ENCODE measurements at regions not wholly inside any gene's neighbourhood (a gene's known extent, or its start where the extent isn't known, plus 50 kb on each side); places are given as distances from the start of the nearest gene placed in this dataset.

DNA sequence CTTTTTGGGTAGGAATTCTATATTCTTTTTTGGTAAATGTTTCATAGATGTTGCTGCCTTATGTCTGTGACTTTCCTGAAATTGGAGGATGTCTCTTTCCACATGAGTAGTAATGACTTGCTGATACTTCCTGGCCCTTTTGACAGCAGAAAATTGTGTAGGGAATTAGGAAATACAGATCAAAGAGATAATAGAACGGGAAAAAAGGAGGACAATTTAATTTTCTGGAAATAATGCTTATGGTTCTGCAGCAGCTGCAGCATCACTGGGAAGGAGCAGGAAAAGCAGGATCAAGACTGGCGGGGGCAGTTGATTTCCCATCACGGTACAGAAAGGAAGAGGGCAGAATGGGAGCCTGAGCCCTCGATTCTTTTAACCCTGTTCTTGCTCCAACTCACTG, 68.8 kb upstream of the PZP start:
- H3K27ac ChIP-seq (ENCODE audit: low read depth, low read length), result no peak overlapping the region
- H3K9me3 ChIP-seq (ENCODE audit: control insufficient read depth, insufficient read depth, low read depth, low read length), result no peaks in the 10 kb centered on the region
- no peak overlapping the region for H3K9ac ChIP-seq (ENCODE audit: low read length)
- H3K4me1 ChIP-seq (ENCODE audit: control insufficient read depth, insufficient read depth, low read length), result no peaks in the 10 kb centered on the region
- H3K36me3 ChIP-seq (ENCODE audit: control insufficient read depth, insufficient read depth, low read length), result no peaks in the 10 kb centered on the region
- no peak overlapping the region for H3K4me3 ChIP-seq (ENCODE audit: low read depth, low read length)
- no peaks in the 10 kb centered on the region for H3K27me3 ChIP-seq (ENCODE audit: control insufficient read depth, insufficient read depth, low read length)

- no peak overlapping the region for H3K4me3 ChIP-seq (ENCODE audit: low read depth, low read length)
- H3K27me3 ChIP-seq (ENCODE audit: control insufficient read depth, insufficient read depth, low read length), result no peaks in the 10 kb centered on the region
- no peak overlapping the region for H3K27ac ChIP-seq (ENCODE audit: low read depth, low read length)
These were observed 65.1 kb upstream of the PZP start for GRCh38 chr12:9273276-9273675.

DNA sequence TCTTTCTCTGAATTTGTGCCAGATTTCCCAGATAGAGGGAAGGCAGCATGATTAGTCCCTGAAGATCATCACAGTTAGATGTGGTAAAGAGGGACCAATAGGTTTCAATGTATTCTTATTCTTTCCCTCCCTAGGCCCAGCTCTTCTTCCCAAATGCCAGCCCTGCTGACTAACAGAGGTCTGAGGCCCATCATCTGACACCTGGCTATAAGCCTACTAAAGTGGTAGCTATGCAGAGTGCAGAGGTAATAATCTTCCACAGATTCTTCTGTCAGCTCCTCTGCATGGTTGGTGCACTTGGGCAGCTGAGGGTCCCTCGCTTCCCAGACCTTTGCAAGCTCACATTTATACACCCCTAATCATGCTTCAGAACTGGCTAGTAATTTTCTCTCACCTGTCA, 63.7 kb upstream of the PZP start:
- Histone ChIP-seq H3K36me3 (ENCODE audit: control insufficient read depth, insufficient read depth, low read length) (no peaks in the 10 kb centered on the region), H3K27me3 (ENCODE audit: control insufficient read depth, insufficient read depth, low read length) (no peaks in the 10 kb centered on the region), H3K4me3 (ENCODE audit: low read depth, low read length) (no peak overlapping the region), H3K9me3 (ENCODE audit: control insufficient read depth, insufficient read depth, low read depth, low read length) (no peaks in the 10 kb centered on the region), H3K4me1 (ENCODE audit: control insufficient read depth, insufficient read depth, low read length) (no peaks in the 10 kb centered on the region), H3K27ac (ENCODE audit: low read depth, low read length) (no peak overlapping the region), H3K9ac (ENCODE audit: low read length) (no peak overlapping the region)

More at GRCh38 chr12:9273276-9273675, 65.1 kb upstream of the PZP start:
- Histone ChIP-seq H3K9me3 (ENCODE audit: control insufficient read depth, insufficient read depth, low read depth, low read length) (no peaks in the 10 kb centered on the region), H3K9ac (ENCODE audit: low read length) (no peak overlapping the region), H3K36me3 (ENCODE audit: control insufficient read depth, insufficient read depth, low read length) (no peaks in the 10 kb centered on the region), H3K4me1 (ENCODE audit: control insufficient read depth, insufficient read depth, low read length) (no peaks in the 10 kb centered on the region)

GRCh38 chr12:9264546-9264945, 56.4 kb upstream of the PZP start:
- H3K9ac ChIP-seq (ENCODE audit: low read length), result no peak overlapping the region
- H3K36me3 ChIP-seq (ENCODE audit: control insufficient read depth, insufficient read depth, low read length), result no peaks in the 10 kb centered on the region
- no peak overlapping the region for H3K27ac ChIP-seq (ENCODE audit: low read depth, low read length)
- no peaks in the 10 kb centered on the region for H3K9me3 ChIP-seq (ENCODE audit: control insufficient read depth, insufficient read depth, low read depth, low read length)
- no peaks in the 10 kb centered on the region for H3K27me3 ChIP-seq (ENCODE audit: control insufficient read depth, insufficient read depth, low read length)
- H3K4me1 ChIP-seq (ENCODE audit: control insufficient read depth, insufficient read depth, low read length), result no peaks in the 10 kb centered on the region
- H3K4me3 ChIP-seq (ENCODE audit: low read depth, low read length), result no peak overlapping the region

- no peaks in the 10 kb centered on the region for H3K36me3 ChIP-seq (ENCODE audit: control insufficient read depth, insufficient read depth, low read length)
- H3K9me3 ChIP-seq (ENCODE audit: control insufficient read depth, insufficient read depth, low read depth, low read length), result no peaks in the 10 kb centered on the region
- H3K27ac ChIP-seq (ENCODE audit: low read depth, low read length), result no peak overlapping the region
- peaks cover 9% of the 10 kb centered on the region for H3K4me1 ChIP-seq (ENCODE audit: control insufficient read depth, insufficient read depth, low read length)
- no peak overlapping the region for H3K9ac ChIP-seq (ENCODE audit: low read length)
- no peak overlapping the region for H3K4me3 ChIP-seq (ENCODE audit: low read depth, low read length)
- no peaks in the 10 kb centered on the region for H3K27me3 ChIP-seq (ENCODE audit: control insufficient read depth, insufficient read depth, low read length)
These were observed 52.7 kb upstream of the PZP start for GRCh38 chr12:9260931-9261330.

DNA sequence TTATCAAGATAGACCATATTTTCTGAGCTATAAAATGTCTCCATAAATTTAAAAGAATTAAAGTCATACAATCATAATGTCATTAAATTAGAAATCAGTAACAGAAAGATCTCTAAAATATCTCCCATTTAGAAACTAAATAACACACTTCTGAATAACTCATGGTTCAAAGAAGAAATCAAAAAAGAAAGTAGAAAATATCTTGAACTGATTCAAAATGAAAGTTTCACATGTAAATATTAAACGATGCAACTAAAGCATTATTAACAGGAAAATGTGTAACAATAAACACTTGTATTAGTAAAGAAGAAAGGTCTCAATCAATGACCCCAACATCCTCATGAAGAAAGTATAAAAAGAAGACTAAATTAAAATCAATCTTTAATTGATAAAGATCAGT, 50.5 kb upstream of the PZP start:
- Histone ChIP-seq H3K9ac (ENCODE audit: low read length) (no peak overlapping the region), H3K27ac (ENCODE audit: low read depth, low read length) (no peak overlapping the region), H3K27me3 (ENCODE audit: control insufficient read depth, insufficient read depth, low read length) (no peaks in the 10 kb centered on the region), H3K36me3 (ENCODE audit: control insufficient read depth, insufficient read depth, low read length) (no peaks in the 10 kb centered on the region), H3K9me3 (ENCODE audit: control insufficient read depth, insufficient read depth, low read depth, low read length) (no peaks in the 10 kb centered on the region), H3K4me3 (ENCODE audit: low read depth, low read length) (no peak overlapping the region), H3K4me1 (ENCODE audit: control insufficient read depth, insufficient read depth, low read length) (peaks cover 16% of the 10 kb centered on the region)

Measured in HUES6 (cell line).